ENCODE measurements at regions not wholly inside any gene's neighbourhood (a gene's known extent, or its start where the extent isn't known, plus 50 kb on each side); places are given as distances from the start of the nearest gene placed in this dataset.

DNA sequence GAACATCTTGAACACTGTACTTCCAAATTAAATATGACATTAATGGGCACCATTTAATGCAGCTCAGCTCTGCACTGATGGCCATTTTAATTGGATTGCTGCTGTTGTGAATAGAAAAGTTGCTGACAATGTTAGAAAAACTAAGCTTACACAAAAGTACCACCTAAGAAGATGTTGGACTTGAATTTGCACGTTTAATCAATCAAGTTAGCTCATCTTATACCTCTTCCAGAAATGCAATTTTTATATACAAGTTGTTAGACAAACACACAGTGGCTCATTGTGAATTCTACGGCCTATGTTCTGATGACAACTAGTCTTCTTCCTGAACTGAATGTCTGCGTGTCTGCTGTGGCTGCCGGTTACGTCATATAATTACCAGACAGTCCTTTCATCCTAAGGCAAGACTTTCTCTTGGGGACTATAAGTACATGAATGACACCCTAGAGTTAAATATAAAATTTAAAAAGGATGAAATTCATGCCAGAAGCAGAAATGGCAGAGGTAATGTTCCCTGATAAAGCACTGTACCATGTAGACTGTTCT is 330.2 kb downstream of the EPM2A start:
- TF ChIP-seq CTCF (IDR thresholded peaks at IDR 0.05; ENCODE audit: low read depth, low read length): no peak
- H3K4me3 ChIP-seq (ENCODE audit: low read depth, low read length): no peak overlapping the region

DNA sequence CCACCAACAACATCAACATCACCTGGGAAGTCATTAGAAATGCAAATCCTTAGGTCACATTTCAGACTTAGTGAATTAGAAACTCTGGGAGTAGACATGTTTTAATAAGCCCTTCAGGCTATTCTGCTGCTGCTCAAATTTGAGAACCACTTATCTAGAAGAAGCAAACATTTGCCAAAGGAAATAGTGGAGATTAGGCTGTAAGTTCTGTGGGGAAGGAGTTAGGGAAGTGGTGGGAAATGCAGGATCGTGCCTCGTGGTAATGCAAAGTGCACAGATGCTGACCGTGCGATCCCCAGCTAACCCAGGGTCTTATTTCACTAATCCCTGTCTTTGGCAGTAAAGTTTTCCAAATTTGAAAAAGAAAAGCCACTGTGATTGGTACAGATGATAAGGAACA is 328.5 kb downstream of the EPM2A start:
- H3K4me3 ChIP-seq (ENCODE audit: low read depth, low read length): no peak overlapping the region
- no peak for TF ChIP-seq CTCF (IDR thresholded peaks at IDR 0.05; ENCODE audit: low read depth, low read length)

DNA sequence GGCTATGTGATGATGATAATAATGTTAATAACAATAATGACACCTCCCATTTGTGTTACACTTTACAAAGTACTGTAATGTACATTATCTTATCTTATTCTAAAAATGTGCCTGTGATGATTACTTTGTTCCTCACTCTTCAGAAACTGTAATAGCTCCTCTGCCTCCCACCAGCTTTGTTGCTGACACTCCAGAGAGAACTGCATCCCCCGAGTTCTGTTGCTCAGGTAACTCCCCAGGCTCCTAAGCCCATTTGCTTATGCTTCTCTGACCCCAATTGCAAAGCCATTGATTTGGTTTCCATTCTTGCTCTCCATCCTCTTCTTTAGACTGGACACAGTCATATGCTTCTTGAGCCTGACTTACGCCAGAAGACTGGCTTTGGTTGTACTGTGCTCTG is 319.7 kb downstream of the EPM2A start:
- TF ChIP-seq CTCF (IDR thresholded peaks at IDR 0.05; ENCODE audit: low read depth, low read length): no peak
- H3K4me3 ChIP-seq (ENCODE audit: low read depth, low read length): no peak overlapping the region

DNA sequence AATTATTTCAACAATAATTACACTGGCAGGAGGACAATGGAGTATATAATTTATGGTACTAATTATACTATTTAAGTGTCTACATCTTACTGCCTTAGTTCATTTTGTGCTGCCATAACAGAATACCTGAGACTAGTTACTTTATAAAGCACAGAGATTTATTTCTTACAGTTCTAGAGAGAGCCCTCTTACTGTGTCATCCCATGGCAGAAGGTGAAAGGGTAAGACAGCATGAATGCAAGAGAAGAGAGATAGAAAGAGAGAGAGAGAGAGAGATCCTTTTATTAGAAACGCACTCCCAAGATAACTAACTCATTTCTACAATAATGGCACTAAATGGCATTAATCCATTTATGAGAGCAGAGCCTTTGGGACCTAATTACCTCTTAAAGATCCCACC is 314.7 kb downstream of the EPM2A start:
- H3K4me3 ChIP-seq (ENCODE audit: low read depth, low read length): no peak overlapping the region
- TF ChIP-seq CTCF (IDR thresholded peaks at IDR 0.05; ENCODE audit: low read depth, low read length): no peak

- H3K4me3 ChIP-seq (ENCODE audit: low read depth, low read length): no peak overlapping the region
- no peak for TF ChIP-seq CTCF (IDR thresholded peaks at IDR 0.05; ENCODE audit: low read depth, low read length)
Observed at GRCh38 chr6:145423936-145424335, 311.4 kb downstream of the EPM2A start.

- H3K4me3 ChIP-seq (ENCODE audit: low read depth, low read length): no peak overlapping the region
- TF ChIP-seq CTCF (IDR thresholded peaks at IDR 0.05; ENCODE audit: low read depth, low read length): no peak
Observed at GRCh38 chr6:145427232-145427631, 308.1 kb downstream of the EPM2A start.

- no peak for TF ChIP-seq CTCF (IDR thresholded peaks at IDR 0.05; ENCODE audit: low read depth, low read length)
- no peak overlapping the region for H3K4me3 ChIP-seq (ENCODE audit: low read depth, low read length)
Observed at GRCh38 chr6:145428706-145429105, 306.6 kb downstream of the EPM2A start.

Data from WI38 (cell line).